ENCODE measurements at regions not wholly inside any gene's neighbourhood (a gene's known extent, or its start where the extent isn't known, plus 50 kb on each side); places are given as distances from the start of the nearest gene placed in this dataset.

- FAIRE-seq (peak; percentile 30), DNase-seq (ENCODE audit: insufficient read length, low spot score) (no peak)
Measured at GRCh38 chr3:99549957-99550603, 88.3 kb upstream of the COL8A1 start.

GRCh38 chr3:99549220-99549619 lies 89.2 kb upstream of the COL8A1 start:
- no peak for TF ChIP-seq POLR2A (IDR thresholded peaks at IDR 0.05; ENCODE audit: low read depth, low read length)
- DNase-seq (ENCODE audit: insufficient read length, low spot score) (no peak), FAIRE-seq (no peak)

More at GRCh38 chr3:99549957-99550603, 88.3 kb upstream of the COL8A1 start:
- TF ChIP-seq POLR2A (IDR thresholded peaks at IDR 0.05; ENCODE audit: low read depth, low read length) = no peak

- TF ChIP-seq POLR2A (IDR thresholded peaks at IDR 0.05; ENCODE audit: low read depth, low read length) = no peak
- DNase-seq (ENCODE audit: insufficient read length, low spot score) (no peak), FAIRE-seq (no peak)
Measured at GRCh38 chr3:99548674-99549073, 89.7 kb upstream of the COL8A1 start.

- DNase-seq (ENCODE audit: insufficient read length, low spot score) (no peak), FAIRE-seq (no peak)
- TF ChIP-seq POLR2A (IDR thresholded peaks at IDR 0.05; ENCODE audit: low read depth, low read length) = no peak
Measured at GRCh38 chr3:99545941-99546580, 92.3 kb upstream of the COL8A1 start.

- peak; percentile 92 for FAIRE-seq
- no peak for TF ChIP-seq POLR2A (IDR thresholded peaks at IDR 0.05; ENCODE audit: low read depth, low read length)
- DNase-seq (ENCODE audit: insufficient read length, low spot score) = no peak
Measured at GRCh38 chr3:99544786-99545281, 93.6 kb upstream of the COL8A1 start.

- FAIRE-seq = peak; percentile 58
- no peak for DNase-seq (ENCODE audit: insufficient read length, low spot score)
- no peak for TF ChIP-seq POLR2A (IDR thresholded peaks at IDR 0.05; ENCODE audit: low read depth, low read length)
Measured at GRCh38 chr3:99543796-99544195, 94.6 kb upstream of the COL8A1 start.

- FAIRE-seq (peak; percentile 90), DNase-seq (ENCODE audit: insufficient read length, low spot score) (no peak)
- TF ChIP-seq POLR2A (IDR thresholded peaks at IDR 0.05; ENCODE audit: low read depth, low read length) = no peak
Measured at GRCh38 chr3:99542767-99543518, 95.5 kb upstream of the COL8A1 start.

GRCh38 chr3:99541181-99541580 lies 97.2 kb upstream of the COL8A1 start:
- no peak for DNase-seq (ENCODE audit: insufficient read length, low spot score)
- TF ChIP-seq POLR2A (IDR thresholded peaks at IDR 0.05; ENCODE audit: low read depth, low read length) = no peak
- FAIRE-seq = no peak

- no peak for DNase-seq (ENCODE audit: insufficient read length, low spot score)
- FAIRE-seq = no peak
- TF ChIP-seq POLR2A (IDR thresholded peaks at IDR 0.05; ENCODE audit: low read depth, low read length) = no peak
Measured at GRCh38 chr3:99537416-99537815, 101.0 kb upstream of the COL8A1 start.

GRCh38 chr3:99536555-99537314 lies 101.7 kb upstream of the COL8A1 start:
- DNase-seq (ENCODE audit: insufficient read length, low spot score) (no peak), FAIRE-seq (no peak)
- TF ChIP-seq POLR2A (IDR thresholded peaks at IDR 0.05; ENCODE audit: low read depth, low read length) = no peak

GRCh38 chr3:99534951-99535704 lies 103.3 kb upstream of the COL8A1 start:
- FAIRE-seq (peak; percentile 96), DNase-seq (ENCODE audit: insufficient read length, low spot score) (peak; percentile 4)
- no peak for TF ChIP-seq POLR2A (IDR thresholded peaks at IDR 0.05; ENCODE audit: low read depth, low read length)

- DNase-seq (ENCODE audit: insufficient read length, low spot score) = peak; percentile 38
- peak; percentile 98 for FAIRE-seq
- no peak for TF ChIP-seq POLR2A (IDR thresholded peaks at IDR 0.05; ENCODE audit: low read depth, low read length)
Measured at GRCh38 chr3:99532246-99532645, 106.1 kb upstream of the COL8A1 start.

GRCh38 chr3:99529265-99529664 lies 109.1 kb upstream of the COL8A1 start:
- TF ChIP-seq POLR2A (IDR thresholded peaks at IDR 0.05; ENCODE audit: low read depth, low read length) = no peak
- DNase-seq (ENCODE audit: insufficient read length, low spot score) = no peak
- FAIRE-seq = no peak

All from H54 (cell line).